ENCODE measurements at regions not wholly inside any gene's neighbourhood (a gene's known extent, or its start where the extent isn't known, plus 50 kb on each side); places are given as distances from the start of the nearest gene placed in this dataset.
A peak's percentile ranks its signal among the peaks of the same experiment; 100 is the strongest.

DNA sequence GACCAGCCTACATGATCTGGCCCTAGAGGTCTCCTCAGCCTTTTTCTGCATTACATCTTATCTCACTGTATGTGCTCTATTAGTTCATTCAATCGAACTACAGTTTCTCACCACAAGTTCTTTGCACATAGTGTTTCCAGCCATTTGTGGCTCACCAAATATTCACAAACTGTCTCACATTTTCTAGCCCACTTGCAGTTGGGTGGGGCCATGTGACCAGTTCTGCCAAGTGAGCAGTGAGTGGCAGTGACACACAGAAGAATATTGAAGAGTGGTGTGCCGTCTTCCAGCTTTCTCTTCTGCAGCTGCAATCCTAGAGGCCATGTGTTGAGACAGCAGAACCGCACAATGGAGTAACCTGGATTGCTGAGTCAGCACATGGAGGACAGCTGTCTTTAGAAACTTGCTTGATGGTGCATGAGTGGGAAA, 103.2 kb upstream of the ZNF644 start:
- TF ChIP-seq CTCF (conservative IDR thresholded peaks at IDR 0.05): no peak
- no peak for DNase-seq (ENCODE audit: extremely low spot score, unreplicated experiment)
- H3K27me3 Mint-ChIP-seq: no peaks in the 10 kb centered on the region
- no peaks in the 10 kb centered on the region for H3K36me3 Mint-ChIP-seq
- H3K4me3 Mint-ChIP-seq: peak overlapping the region; percentile 3
- peaks cover 6% of the 10 kb centered on the region for H3K9me3 Mint-ChIP-seq
- H3K4me1 Mint-ChIP-seq (ENCODE audit: unreplicated experiment): peaks cover 23% of the 10 kb centered on the region
- H3K27ac Mint-ChIP-seq: no peak overlapping the region

DNA sequence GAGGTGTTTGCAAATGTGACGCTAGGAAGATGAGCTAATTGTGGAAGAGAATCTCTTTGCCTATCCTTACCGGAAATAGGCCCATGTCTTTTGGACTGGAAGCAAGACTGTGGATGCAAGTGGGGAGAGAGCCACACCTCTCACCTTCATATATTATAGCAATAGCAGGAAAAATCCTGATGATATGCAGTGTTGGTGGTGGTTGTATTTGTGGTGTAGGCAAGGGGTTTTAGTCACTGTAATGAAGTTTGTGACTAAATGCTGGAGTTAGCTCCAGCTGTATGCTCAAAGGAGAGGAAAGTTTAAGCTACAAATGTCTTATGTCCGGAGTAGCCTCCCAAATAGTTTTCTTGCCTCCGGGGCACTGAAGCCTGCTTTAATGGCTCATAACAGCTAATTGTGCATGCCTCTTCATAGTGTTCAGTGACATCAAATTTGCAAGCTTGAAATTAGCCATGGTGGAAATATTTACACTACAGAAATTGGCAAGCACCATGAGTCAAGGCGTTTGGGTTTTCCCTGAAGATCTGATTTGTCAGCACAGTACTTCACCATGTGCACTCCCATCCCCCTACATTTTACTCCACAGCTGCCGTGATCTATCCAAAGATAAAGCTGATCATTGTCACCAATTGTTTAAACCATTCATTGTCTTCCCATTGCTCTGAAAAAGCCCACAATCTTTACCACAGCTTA, 102.6 kb upstream of the ZNF644 start:
- H3K27ac Mint-ChIP-seq: no peak overlapping the region
- TF ChIP-seq CTCF (conservative IDR thresholded peaks at IDR 0.05): no peak

GRCh38 chr1:91123773-91124172, 101.9 kb upstream of the ZNF644 start:
- DNase-seq (ENCODE audit: extremely low spot score, unreplicated experiment): no peak
- Mint-ChIP-seq H3K27me3 (no peaks in the 10 kb centered on the region), H3K4me3 (no peak overlapping the region), H3K27ac (no peak overlapping the region), H3K36me3 (no peaks in the 10 kb centered on the region), H3K4me1 (ENCODE audit: unreplicated experiment) (peaks cover 23% of the 10 kb centered on the region), H3K9me3 (peaks cover 6% of the 10 kb centered on the region)
- TF ChIP-seq CTCF (conservative IDR thresholded peaks at IDR 0.05): no peak

More for the DNA sequence above, 102.6 kb upstream of the ZNF644 start:
- Mint-ChIP-seq H3K36me3 (no peaks in the 10 kb centered on the region), H3K9me3 (peaks cover 6% of the 10 kb centered on the region), H3K4me1 (ENCODE audit: unreplicated experiment) (peaks cover 23% of the 10 kb centered on the region), H3K4me3 (peak overlapping the region; percentile 3), H3K27me3 (no peaks in the 10 kb centered on the region)
- no peak for DNase-seq (ENCODE audit: extremely low spot score, unreplicated experiment)

GRCh38 chr1:91123319-91123718, 101.5 kb upstream of the ZNF644 start:
- Mint-ChIP-seq H3K27me3 (no peaks in the 10 kb centered on the region), H3K36me3 (no peaks in the 10 kb centered on the region), H3K9me3 (peaks cover 6% of the 10 kb centered on the region), H3K27ac (no peak overlapping the region), H3K4me1 (ENCODE audit: unreplicated experiment) (peaks cover 23% of the 10 kb centered on the region), H3K4me3 (no peak overlapping the region)
- no peak for DNase-seq (ENCODE audit: extremely low spot score, unreplicated experiment)
- TF ChIP-seq CTCF (conservative IDR thresholded peaks at IDR 0.05): no peak

GRCh38 chr1:91122106-91122717, 100.4 kb upstream of the ZNF644 start:
- Mint-ChIP-seq H3K4me3 (peak overlapping the region; percentile 54), H3K4me1 (ENCODE audit: unreplicated experiment) (peaks cover 23% of the 10 kb centered on the region), H3K27me3 (no peaks in the 10 kb centered on the region), H3K27ac (peak overlapping the region; percentile 92), H3K36me3 (no peaks in the 10 kb centered on the region), H3K9me3 (peaks cover 6% of the 10 kb centered on the region)
- DNase-seq (ENCODE audit: extremely low spot score, unreplicated experiment): no peak
- TF ChIP-seq CTCF (conservative IDR thresholded peaks at IDR 0.05): no peak

Data from type B pancreatic cell (in vitro differentiated cells).